NCI-H345 treated with DMSO at 0.1 percent for 48 hours (cell line): ENCODE measurements at regions not wholly inside any gene's neighbourhood (a gene's known extent, or its start where the extent isn't known, plus 50 kb on each side); places are given as distances from the start of the nearest gene placed in this dataset.

Source experiments
- DNase-seq: peaks from one replicate; lab custom pipeline; 2025; ENCODE audit not compliant: unreplicated experiment; lab: John Stamatoyannopoulos, UW

- DNase-seq: no peak
These were observed 237.5 kb downstream of the COG6 start for GRCh38 chr13:39892721-39893685.

DNA sequence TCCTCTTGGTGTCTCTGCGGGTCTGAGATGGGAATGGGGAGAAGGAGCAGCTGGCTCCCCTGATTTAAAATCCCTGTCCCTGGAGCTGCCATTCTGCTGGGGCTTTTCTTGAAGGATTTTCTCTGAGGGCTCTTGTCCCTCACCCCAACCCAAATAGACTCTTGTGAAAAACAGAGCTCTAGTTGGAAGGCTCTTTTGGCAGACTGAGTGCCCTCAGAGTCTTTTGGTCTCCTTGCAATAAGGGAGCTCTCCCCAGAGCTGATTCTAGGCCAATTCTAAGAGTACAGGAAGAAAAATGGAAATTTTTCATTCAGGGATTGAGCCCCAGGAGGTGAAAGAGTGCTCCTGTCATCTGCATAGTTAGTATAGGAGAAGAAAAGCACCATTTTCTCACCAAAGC, 238.3 kb downstream of the COG6 start:
- no peak for DNase-seq

DNA sequence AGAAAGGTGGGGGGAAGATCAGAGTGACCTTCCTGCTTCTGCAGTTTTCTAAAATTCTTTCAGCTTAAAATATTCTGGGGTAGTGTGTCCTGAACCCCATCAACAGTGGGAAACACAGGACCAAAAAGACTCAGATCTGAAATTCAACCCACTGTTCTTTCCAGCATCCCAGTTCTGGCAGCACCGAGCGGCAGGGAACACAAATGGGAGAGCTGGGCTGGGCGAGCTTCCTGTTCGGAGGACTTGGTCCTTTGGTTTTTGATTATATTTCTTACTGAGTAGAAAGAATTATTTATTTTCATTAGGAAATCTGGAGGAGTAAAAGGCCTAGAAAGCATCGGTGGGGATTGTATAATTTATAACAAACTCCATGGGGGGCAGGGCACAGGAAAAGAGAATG, 239.1 kb downstream of the COG6 start:
- DNase-seq: no peak

DNA sequence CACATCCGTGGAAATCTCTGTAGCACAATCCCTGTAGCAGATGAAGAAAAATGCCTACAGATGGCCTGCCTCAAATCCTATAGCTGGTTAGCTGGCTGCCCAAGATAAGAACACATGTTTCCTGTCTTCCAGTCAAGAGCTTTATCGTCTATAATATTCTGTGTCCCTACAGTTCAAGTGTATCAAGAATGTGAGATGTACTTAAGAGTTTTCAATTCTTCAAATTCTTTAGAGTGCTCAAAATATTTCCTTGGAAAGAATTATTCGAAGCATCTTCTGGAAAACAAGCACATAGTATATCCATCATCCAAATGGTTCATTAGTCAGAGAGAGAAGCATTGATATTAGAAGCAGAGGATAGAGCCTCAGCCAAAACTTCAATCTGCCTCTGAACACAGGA, 239.8 kb downstream of the COG6 start:
- no peak for DNase-seq

DNA sequence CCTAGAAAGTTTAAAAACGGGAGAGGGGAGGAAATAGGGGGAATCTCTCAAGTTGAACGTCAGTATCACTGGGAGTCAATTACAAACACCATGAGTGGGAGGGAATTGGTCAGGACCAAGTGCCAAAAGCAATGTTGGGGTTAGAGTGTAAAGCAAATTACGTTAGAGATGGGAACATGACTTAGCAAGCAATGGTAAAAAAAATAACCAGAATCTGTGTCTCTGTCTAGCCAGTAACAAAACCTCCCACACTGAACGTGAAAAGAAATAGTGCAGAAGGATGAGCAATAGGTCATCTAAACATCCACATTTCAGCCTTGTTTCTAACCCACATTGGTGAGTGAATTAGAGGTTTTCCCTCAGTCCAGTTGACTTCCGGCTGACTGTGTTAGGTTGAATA, 242.2 kb downstream of the COG6 start:
- DNase-seq: no peak

GRCh38 chr13:39900106-39900750, 244.8 kb downstream of the COG6 start:
- DNase-seq: no peak

DNA sequence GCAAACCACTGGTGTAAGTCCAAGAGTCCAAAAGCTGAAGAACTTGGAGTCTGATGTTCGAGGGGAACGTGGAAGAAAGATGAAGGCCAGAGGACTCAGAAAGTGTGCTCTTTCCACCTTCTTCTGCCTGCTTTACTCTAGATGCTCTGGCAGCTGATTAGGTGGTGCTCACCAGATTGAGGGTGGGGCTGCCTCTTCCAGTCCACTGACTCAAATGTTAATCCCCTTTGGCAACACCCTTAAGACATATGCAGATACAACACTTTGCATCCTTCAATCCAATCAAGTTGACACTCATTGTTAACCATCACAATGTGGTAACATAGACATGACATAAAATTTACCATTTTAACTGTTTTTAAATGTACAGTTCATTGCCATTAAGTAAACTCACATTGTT, 249.5 kb downstream of the COG6 start:
- no peak for DNase-seq

DNA sequence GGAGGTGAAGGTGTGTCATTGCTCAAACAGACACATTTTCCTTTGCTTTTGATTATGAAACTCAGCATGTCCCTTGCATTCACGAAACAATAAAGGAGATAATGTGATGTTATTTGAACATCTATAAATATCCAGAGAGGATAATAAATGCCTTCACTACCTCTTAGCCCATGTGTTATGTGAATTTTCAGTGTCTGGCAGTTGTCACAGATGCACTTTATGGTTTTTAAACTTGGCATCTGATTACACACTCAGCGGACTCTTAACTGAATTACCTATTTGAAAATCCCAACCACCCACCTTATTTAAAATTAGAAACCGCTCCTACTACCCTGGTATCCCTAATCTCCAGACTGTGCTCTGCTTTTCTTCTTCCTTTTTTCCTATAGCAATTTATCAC, 254.2 kb downstream of the COG6 start:
- DNase-seq: no peak

DNA sequence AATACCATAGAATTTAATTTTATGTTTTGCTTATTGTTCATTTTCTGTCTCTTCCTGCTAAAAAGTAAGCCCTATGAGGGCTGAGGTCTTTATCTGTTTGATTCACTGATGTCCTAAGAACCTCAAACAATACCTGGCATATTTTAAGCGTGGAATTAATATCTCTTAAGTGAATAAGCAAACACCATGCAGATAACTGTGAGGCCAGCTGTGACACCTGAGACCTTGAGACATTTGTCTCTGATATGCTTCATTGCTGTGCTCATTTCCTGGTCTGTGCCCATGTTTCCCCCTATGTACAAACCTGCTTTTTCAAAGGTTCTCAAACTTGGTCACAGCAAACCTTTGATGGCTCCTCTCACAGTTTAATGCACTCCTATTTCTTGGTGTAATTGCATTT, 254.6 kb downstream of the COG6 start:
- DNase-seq: no peak

DNA sequence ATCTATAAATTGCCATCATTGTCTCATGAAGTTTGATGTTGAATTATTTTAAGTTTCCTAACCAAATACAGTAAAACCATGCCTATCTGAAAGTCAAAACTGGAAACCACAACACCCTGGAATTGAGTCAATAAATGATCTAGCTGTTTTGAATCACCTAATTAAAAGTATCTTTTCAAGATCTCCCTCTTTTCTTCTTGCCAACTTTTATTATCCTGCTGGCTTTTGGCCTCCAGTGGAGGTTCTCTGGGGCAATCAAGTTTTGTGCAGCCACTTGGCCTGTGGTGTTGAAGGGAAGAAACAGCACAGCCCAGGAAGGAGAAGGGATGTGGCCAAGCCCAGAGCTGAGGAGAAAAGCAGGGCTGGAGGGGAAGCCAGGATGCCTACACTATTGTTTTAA, 255.4 kb downstream of the COG6 start:
- no peak for DNase-seq

- DNase-seq: no peak
These were observed 257.9 kb downstream of the COG6 start for GRCh38 chr13:39913339-39913738.

GRCh38 chr13:39913928-39914327, 258.5 kb downstream of the COG6 start:
- DNase-seq: no peak

DNA sequence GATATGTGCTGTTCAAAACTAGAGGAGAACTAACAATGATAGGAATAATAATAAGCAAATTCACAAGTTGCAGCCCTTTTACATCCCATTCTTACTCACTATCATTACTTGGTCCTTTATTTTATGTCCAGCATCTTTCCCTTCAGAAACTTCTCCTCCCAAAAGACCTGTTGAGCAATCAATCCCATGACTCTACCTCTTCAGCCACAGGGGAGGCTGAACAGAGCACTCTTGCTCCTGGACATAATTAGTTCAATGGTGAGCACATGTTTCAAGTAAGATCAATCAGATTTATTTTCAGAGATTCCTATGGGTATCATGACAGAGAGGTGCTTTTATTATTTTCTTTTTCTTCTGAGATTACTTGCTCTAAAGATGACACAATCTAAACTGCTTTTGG, 260.0 kb downstream of the COG6 start:
- DNase-seq: no peak

DNA sequence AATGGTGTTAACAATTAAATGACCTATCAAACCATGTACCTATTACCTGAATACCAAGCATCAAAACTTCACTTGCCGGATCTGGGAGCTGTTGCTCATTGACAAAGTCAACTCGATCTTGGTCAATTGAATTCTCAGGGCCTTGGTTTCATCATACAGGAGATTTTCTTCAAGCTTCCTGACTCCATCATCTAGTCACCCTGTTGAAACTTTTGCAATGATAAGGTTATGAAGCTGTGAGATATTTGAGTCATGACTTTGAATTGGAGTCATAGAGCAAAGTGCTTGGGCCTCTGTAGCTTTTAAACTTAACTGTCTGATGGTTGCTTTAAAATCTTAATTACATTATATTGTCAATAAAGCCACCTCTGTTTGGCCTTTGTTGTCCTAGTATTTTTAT, 260.9 kb downstream of the COG6 start:
- DNase-seq: no peak

- no peak for DNase-seq
These were observed 263.3 kb downstream of the COG6 start for GRCh38 chr13:39918620-39919236.

- DNase-seq: no peak
These were observed 265.2 kb downstream of the COG6 start for GRCh38 chr13:39920613-39921012.

- no peak for DNase-seq
These were observed 270.9 kb downstream of the COG6 start for GRCh38 chr13:39926345-39926744.

- no peak for DNase-seq
These were observed 272.8 kb downstream of the COG6 start for GRCh38 chr13:39928261-39928660.

GRCh38 chr13:39929583-39929982, 274.1 kb downstream of the COG6 start:
- no peak for DNase-seq

DNA sequence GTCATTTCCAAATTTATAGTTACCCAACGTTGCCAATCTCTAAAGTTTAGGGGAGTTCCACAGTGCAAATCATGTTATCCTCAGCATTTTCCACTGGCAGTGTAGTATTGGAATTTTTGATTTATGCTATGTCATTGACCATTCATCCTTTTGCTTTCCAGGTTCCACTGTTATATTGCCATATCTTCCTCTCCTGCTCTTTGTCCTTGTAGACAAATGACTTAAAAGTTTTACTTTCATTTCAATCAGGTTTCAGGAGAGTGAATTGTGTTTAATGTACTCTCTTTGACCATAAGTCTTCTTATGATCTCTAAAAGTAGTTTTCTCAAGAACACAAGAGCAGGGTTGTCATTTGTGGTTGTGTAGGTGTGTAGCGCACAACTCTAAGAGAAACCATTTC, 274.6 kb downstream of the COG6 start:
- no peak for DNase-seq

- no peak for DNase-seq
These were observed 275.3 kb downstream of the COG6 start for GRCh38 chr13:39930544-39931444.
